ENCODE measurements at regions not wholly inside any gene's neighbourhood (a gene's known extent, or its start where the extent isn't known, plus 50 kb on each side); places are given as distances from the start of the nearest gene placed in this dataset.
"Not testable (repeated sequence)": the region's sequence is repeated elsewhere in the genome, so short reads cannot be mapped to it uniquely, and the experiment has no call there.

GRCh38 chr22:47351836-47352579, 589.6 kb downstream of the TBC1D22A start:
- TF ChIP-seq TCF7L2 (IDR thresholded peaks at IDR 0.05; ENCODE audit: low read depth, low read length), result no peak
- TF ChIP-seq CTCF (IDR thresholded peaks at IDR 0.05), result no peak
- no peak for TF ChIP-seq POLR2AphosphoS5 (IDR thresholded peaks at IDR 0.05; ENCODE audit: low read depth, low read length)
- no peak for TF ChIP-seq SIN3A (IDR thresholded peaks at IDR 0.05; ENCODE audit: borderline replicate concordance, insufficient read depth, low read depth, low read length)
- TF ChIP-seq REST (IDR thresholded peaks at IDR 0.05; ENCODE audit: insufficient read depth in 1 of 2, low read depth in 2 of 2, low read length in 1 of 2), result no peak
- Histone ChIP-seq H3K4me1 (ENCODE audit: control insufficient read depth, insufficient read depth, low read length) (no peaks in the 10 kb centered on the region), H3K36me3 (ENCODE audit: control insufficient read depth, insufficient read depth, low read length) (no peaks in the 10 kb centered on the region), H3K4me3 (ENCODE audit: low read depth in 2 of 2, low read length in 2 of 2) (no peak overlapping the region), H3K27ac (ENCODE audit: low read length) (no peak overlapping the region), H3K27me3 (ENCODE audit: control insufficient read depth, insufficient read depth, low read length) (no peaks in the 10 kb centered on the region), H3K9me3 (ENCODE audit: control insufficient read depth, insufficient read depth, low read depth, low read length) (no peaks in the 10 kb centered on the region)
- no peak for ATAC-seq
- in situ Hi-C loops (cut with HindIII; ENCODE audit: low pct_unique_long_range_greater_than_20kb, low sequenced_read_pairs), result no loop called here
- intact Hi-C loops (cut with micrococcal nuclease; ENCODE audit: unreplicated experiment), result no loop called here
- no peak for DNase-seq (ENCODE audit: low read depth, low spot score)
- BruUV-seq (replicated peaks), result no TSS peak
- POLR2A ChIA-PET, result no interaction called here
- CTCF ChIA-PET, result no interaction called here

GRCh38 chr22:47346287-47346686, 583.8 kb downstream of the TBC1D22A start:
- H3K27ac ChIP-seq (ENCODE audit: low read length); H3K9me3 ChIP-seq (ENCODE audit: control insufficient read depth, insufficient read depth, low read depth, low read length); H3K27me3 ChIP-seq (ENCODE audit: control insufficient read depth, insufficient read depth, low read length); ATAC-seq; H3K4me1 ChIP-seq (ENCODE audit: control insufficient read depth, insufficient read depth, low read length); intact Hi-C loops (cut with micrococcal nuclease; ENCODE audit: unreplicated experiment); DNase-seq (ENCODE audit: low read depth, low spot score); in situ Hi-C loops (cut with HindIII; ENCODE audit: low pct_unique_long_range_greater_than_20kb, low sequenced_read_pairs); BruUV-seq (replicated peaks); POLR2A ChIA-PET; H3K36me3 ChIP-seq (ENCODE audit: control insufficient read depth, insufficient read depth, low read length); H3K4me3 ChIP-seq (ENCODE audit: low read depth in 2 of 2, low read length in 2 of 2); CTCF ChIA-PET: not testable (repeated sequence)

GRCh38 chr22:47345025-47345424, 582.6 kb downstream of the TBC1D22A start:
- Histone ChIP-seq H3K4me3 (ENCODE audit: low read depth in 2 of 2, low read length in 2 of 2) (no peak overlapping the region), H3K9me3 (ENCODE audit: control insufficient read depth, insufficient read depth, low read depth, low read length) (no peaks in the 10 kb centered on the region), H3K27ac (ENCODE audit: low read length) (no peak overlapping the region), H3K4me1 (ENCODE audit: control insufficient read depth, insufficient read depth, low read length) (no peaks in the 10 kb centered on the region), H3K27me3 (ENCODE audit: control insufficient read depth, insufficient read depth, low read length) (no peaks in the 10 kb centered on the region), H3K36me3 (ENCODE audit: control insufficient read depth, insufficient read depth, low read length) (no peaks in the 10 kb centered on the region)
- no TSS peak for BruUV-seq (replicated peaks)
- in situ Hi-C loops (cut with HindIII; ENCODE audit: low pct_unique_long_range_greater_than_20kb, low sequenced_read_pairs) (no loop called here), intact Hi-C loops (cut with micrococcal nuclease; ENCODE audit: unreplicated experiment) (no loop called here)
- ATAC-seq, result no peak
- ChIA-PET POLR2A (no interaction called here), CTCF (no interaction called here)
- DNase-seq (ENCODE audit: low read depth, low spot score), result no peak
- TF ChIP-seq POLR2AphosphoS5 (IDR thresholded peaks at IDR 0.05; ENCODE audit: low read depth, low read length), result no peak
- TF ChIP-seq TCF7L2 (IDR thresholded peaks at IDR 0.05; ENCODE audit: low read depth, low read length), result no peak
- no peak for TF ChIP-seq REST (IDR thresholded peaks at IDR 0.05; ENCODE audit: insufficient read depth in 1 of 2, low read depth in 2 of 2, low read length in 1 of 2)
- no peak for TF ChIP-seq CTCF (IDR thresholded peaks at IDR 0.05)
- no peak for TF ChIP-seq SIN3A (IDR thresholded peaks at IDR 0.05; ENCODE audit: borderline replicate concordance, insufficient read depth, low read depth, low read length)

Measured in Panc1 (cell line).